Forelimb muscle (tissue), 1 donor: ENCODE measurements at regions not wholly inside any gene's neighbourhood (a gene's known extent, or its start where the extent isn't known, plus 50 kb on each side); places are given as distances from the start of the nearest gene placed in this dataset.

Source experiments
- DNase-seq: peaks from one replicate; pipeline ENCODE4 v3.0.0-alpha.2; 2013; ENCODE audit warnings: low read depth

- DNase-seq = no peak
Observed at GRCh38 chr10:121417298-121417697, 180.9 kb downstream of the FGFR2 start.

- no peak for DNase-seq
Observed at GRCh38 chr10:121418126-121418777, 180.0 kb downstream of the FGFR2 start.

- no peak for DNase-seq
Observed at GRCh38 chr10:121420006-121420405, 178.2 kb downstream of the FGFR2 start.

- DNase-seq = no peak
Observed at GRCh38 chr10:121422096-121422495, 176.1 kb downstream of the FGFR2 start.

DNA sequence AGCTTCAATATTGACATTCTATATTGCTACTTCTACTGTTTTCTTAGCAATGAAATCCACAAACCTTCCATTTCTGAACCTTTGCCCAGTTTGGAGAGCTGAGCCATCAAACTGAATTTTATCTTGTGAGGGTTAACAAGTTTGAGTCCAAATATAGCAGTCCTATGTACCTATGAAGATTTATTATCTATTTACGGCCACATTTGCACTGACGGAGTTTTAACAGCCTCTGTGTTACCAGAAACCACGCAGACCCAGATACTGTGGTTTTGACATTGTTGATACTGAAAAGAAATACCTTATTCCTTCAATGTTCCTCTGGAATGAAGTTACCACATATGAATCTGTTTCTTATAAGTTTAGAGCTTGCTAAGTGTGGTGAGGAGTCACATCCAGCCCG lies 172.6 kb downstream of the FGFR2 start:
- DNase-seq = no peak

DNA sequence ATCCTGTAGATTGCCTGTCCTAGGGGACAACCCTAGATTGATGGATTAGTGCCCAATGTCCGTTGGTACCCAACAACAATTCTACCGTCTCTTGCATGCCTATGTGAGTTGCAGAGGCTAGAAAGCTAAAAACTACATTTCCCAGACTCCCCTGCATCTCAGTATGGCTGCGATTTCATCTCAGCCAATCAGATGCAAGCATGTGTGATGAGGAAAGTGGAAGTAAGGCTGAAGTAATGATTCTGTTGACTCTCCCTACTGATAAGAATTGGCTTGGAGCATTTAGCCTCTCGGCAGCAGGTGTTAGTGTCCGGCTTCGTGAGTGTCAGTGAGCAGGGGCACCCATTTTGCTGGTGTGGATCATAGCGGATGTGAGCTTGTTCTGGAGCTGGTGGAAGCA lies 171.9 kb downstream of the FGFR2 start:
- DNase-seq = no peak
